ENCODE measurements at regions not wholly inside any gene's neighbourhood (a gene's known extent, or its start where the extent isn't known, plus 50 kb on each side); places are given as distances from the start of the nearest gene placed in this dataset.

GRCh38 chr9:26673261-26673660 lies 219.3 kb downstream of the CAAP1 start:
- TF ChIP-seq CSDC2 (CRISPR knock-in tag; IDR thresholded peaks at IDR 0.05) = no peak
- no peak for TF ChIP-seq OSR1 (CRISPR knock-in tag; IDR thresholded peaks at IDR 0.05)
- TF ChIP-seq ZFP3 (CRISPR knock-in tag; IDR thresholded peaks at IDR 0.05) = no peak
- no peak for TF ChIP-seq BACH2 (CRISPR knock-in tag; IDR thresholded peaks at IDR 0.05; ENCODE audit: borderline replicate concordance)
- no peak for TF ChIP-seq GLIS3 (CRISPR knock-in tag; IDR thresholded peaks at IDR 0.05)
- no peak for TF ChIP-seq TOX (CRISPR knock-in tag; IDR thresholded peaks at IDR 0.05; ENCODE audit: borderline replicate concordance)
- TF ChIP-seq SNAI2 (CRISPR knock-in tag; IDR thresholded peaks at IDR 0.05) = no peak
- no peak for TF ChIP-seq CREB5 (CRISPR knock-in tag; IDR thresholded peaks at IDR 0.05; ENCODE audit: low read depth)
- TF ChIP-seq TSHZ2 (CRISPR knock-in tag; IDR thresholded peaks at IDR 0.05) = no peak
- no peak for TF ChIP-seq PPARA (CRISPR knock-in tag; IDR thresholded peaks at IDR 0.05; ENCODE audit: borderline replicate concordance)
- no peak for TF ChIP-seq ZFP30 (CRISPR knock-in tag; IDR thresholded peaks at IDR 0.05)
- TF ChIP-seq PATZ1 (CRISPR knock-in tag; IDR thresholded peaks at IDR 0.05; ENCODE audit: borderline replicate concordance) = no peak
- TF ChIP-seq ZNF70 (CRISPR knock-in tag; IDR thresholded peaks at IDR 0.05) = no peak
- TF ChIP-seq ESRRG (CRISPR knock-in tag; IDR thresholded peaks at IDR 0.05) = no peak
- no peak for TF ChIP-seq CSRNP3 (CRISPR knock-in tag; IDR thresholded peaks at IDR 0.05)
- TF ChIP-seq POU6F1 (CRISPR knock-in tag; IDR thresholded peaks at IDR 0.05; ENCODE audit: borderline replicate concordance, low read depth) = no peak
- ATAC-seq = no peak

GRCh38 chr9:26669701-26670670 lies 222.6 kb downstream of the CAAP1 start:
- no peak for TF ChIP-seq TOX (CRISPR knock-in tag; IDR thresholded peaks at IDR 0.05; ENCODE audit: borderline replicate concordance)
- ATAC-seq = no peak

GRCh38 chr9:26667882-26668281 lies 224.7 kb downstream of the CAAP1 start:
- ATAC-seq = no peak
- TF ChIP-seq POU6F1 (CRISPR knock-in tag; IDR thresholded peaks at IDR 0.05; ENCODE audit: borderline replicate concordance, low read depth) (no peak), ZNF565 (CRISPR knock-in tag; conservative IDR thresholded peaks at IDR 0.05; ENCODE audit: low read depth) (no peak), GLIS3 (CRISPR knock-in tag; IDR thresholded peaks at IDR 0.05) (no peak), ZNF70 (CRISPR knock-in tag; IDR thresholded peaks at IDR 0.05) (no peak), ZFP3 (CRISPR knock-in tag; IDR thresholded peaks at IDR 0.05) (no peak), TCF4 (CRISPR knock-in tag; IDR thresholded peaks at IDR 0.05; ENCODE audit: borderline replicate concordance) (no peak), TOX (CRISPR knock-in tag; IDR thresholded peaks at IDR 0.05; ENCODE audit: borderline replicate concordance) (no peak), ZNF8 (CRISPR knock-in tag; IDR thresholded peaks at IDR 0.05) (no peak), CSDC2 (CRISPR knock-in tag; IDR thresholded peaks at IDR 0.05) (no peak), ZC3H10 (CRISPR knock-in tag; IDR thresholded peaks at IDR 0.05) (no peak), ISL1 (CRISPR knock-in tag; IDR thresholded peaks at IDR 0.05) (no peak), PPARA (CRISPR knock-in tag; IDR thresholded peaks at IDR 0.05; ENCODE audit: borderline replicate concordance) (no peak), CREB5 (CRISPR knock-in tag; IDR thresholded peaks at IDR 0.05; ENCODE audit: low read depth) (no peak), SNAI2 (CRISPR knock-in tag; IDR thresholded peaks at IDR 0.05) (no peak), ARNTL (CRISPR knock-in tag; IDR thresholded peaks at IDR 0.05; ENCODE audit: borderline replicate concordance, low read depth) (no peak)

Measured in SK-N-SH treated with all-trans-retinoic acid at 6 μM for 48 hours (cell line).